ENCODE measurements at regions not wholly inside any gene's neighbourhood (a gene's known extent, or its start where the extent isn't known, plus 50 kb on each side); places are given as distances from the start of the nearest gene placed in this dataset.
A peak's percentile ranks its signal among the peaks of the same experiment; 100 is the strongest.

DNA sequence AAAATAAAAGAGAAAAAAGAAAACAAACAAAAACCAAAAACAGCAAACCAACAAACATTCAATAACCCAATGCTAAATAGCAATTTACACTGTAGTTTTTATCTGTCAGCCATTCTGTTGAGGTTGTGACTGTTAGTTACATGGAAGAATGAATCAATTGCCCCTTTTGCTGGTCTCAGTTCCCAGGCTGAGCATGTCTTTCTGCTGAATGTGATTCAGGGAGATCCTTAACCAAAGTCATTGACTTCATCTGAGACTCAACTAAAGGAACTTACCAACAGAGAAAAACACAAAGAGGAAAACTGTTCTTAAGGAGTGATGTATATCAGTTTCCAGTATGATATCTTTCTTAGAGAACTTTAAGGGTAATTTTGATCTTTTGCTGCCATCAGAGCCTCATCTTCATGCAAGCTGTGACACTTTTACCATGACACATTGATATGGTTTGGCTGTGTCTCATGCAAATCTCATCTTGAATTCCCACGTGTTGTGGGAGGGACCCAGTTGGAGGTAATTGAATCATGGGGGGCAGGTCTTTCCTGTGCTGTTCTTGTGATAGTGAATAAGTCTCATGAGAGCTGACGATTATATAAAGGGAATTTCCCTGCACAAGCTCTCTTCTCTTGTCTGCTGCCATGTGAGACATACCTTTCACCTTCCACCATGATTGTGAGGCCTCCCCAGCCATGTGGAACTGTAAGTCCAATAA is 469.8 kb downstream of the KIF20B start:
- Histone ChIP-seq H4K20me1 (ENCODE audit: insufficient read depth, low read length) (no peaks in the 10 kb centered on the region), H3K4me2 (ENCODE audit: low read length) (no peak overlapping the region), H3K9ac (ENCODE audit: low read length) (no peak overlapping the region), H3K79me2 (ENCODE audit: insufficient read depth, low read length) (no peaks in the 10 kb centered on the region), H3K4me3 (ENCODE audit: insufficient read depth, low read depth, low read length) (no peak overlapping the region), H3K27me3 (ENCODE audit: insufficient read depth, low read length) (no peaks in the 10 kb centered on the region), H3K9me3 (ENCODE audit: insufficient read depth, low read depth, low read length) (no peaks in the 10 kb centered on the region), H3K4me1 (ENCODE audit: insufficient read depth, low read length) (no peaks in the 10 kb centered on the region), H3K27ac (ENCODE audit: low read depth, low read length) (no peak overlapping the region), H3K36me3 (ENCODE audit: insufficient read depth, low read length) (no peaks in the 10 kb centered on the region), H2AFZ (ENCODE audit: low read depth, low read length) (no peak overlapping the region)
- FAIRE-seq (no peak), DNase-seq (ENCODE audit: low read depth) (no peak)
- no peaks in the 10 kb centered on the region for H3K36me3 Mint-ChIP-seq (ENCODE audit: low read depth, unreplicated experiment)
- TF ChIP-seq EZH2 (IDR thresholded peaks at IDR 0.05; ENCODE audit: insufficient read depth, low read length) (no peak), CTCF (IDR thresholded peaks at IDR 0.05; ENCODE audit: insufficient read depth, low read depth, low read length) (no peak)
- H3K4me3 Mint-ChIP-seq (ENCODE audit: unreplicated experiment) = no peak overlapping the region
- H3K27ac Mint-ChIP-seq (ENCODE audit: unreplicated experiment) = no peak overlapping the region
- H3K4me1 Mint-ChIP-seq (ENCODE audit: low read depth, unreplicated experiment) = no peaks in the 10 kb centered on the region
- H3K9me3 Mint-ChIP-seq (ENCODE audit: unreplicated experiment) = peaks cover 5% of the 10 kb centered on the region
- H3K27me3 Mint-ChIP-seq (ENCODE audit: low read depth, unreplicated experiment) = no peaks in the 10 kb centered on the region

DNA sequence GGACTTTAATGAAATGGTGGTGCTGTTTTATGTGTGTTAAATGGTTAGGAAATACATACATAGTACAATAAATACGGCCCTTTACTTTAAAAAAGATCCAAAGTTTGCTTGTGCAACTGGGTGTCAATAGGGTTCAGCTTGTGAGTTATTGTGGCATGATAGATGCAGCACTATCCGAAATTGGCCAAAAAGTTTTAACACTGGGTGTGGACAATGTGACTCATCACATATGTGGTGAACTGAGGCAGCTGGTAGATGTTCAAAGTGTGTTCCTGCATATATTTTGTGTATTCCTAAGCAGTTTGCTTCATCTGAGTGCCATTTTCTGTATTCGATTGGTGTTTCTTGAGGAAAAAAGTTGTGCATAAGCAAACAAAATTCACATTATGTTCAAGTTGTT is 473.1 kb downstream of the KIF20B start:
- no peak overlapping the region for H2AFZ ChIP-seq (ENCODE audit: low read depth, low read length)
- no peak overlapping the region for H3K27ac Mint-ChIP-seq (ENCODE audit: unreplicated experiment)
- H3K4me2 ChIP-seq (ENCODE audit: low read length) = no peak overlapping the region
- H3K27me3 ChIP-seq (ENCODE audit: insufficient read depth, low read length) = no peaks in the 10 kb centered on the region
- H3K36me3 Mint-ChIP-seq (ENCODE audit: low read depth, unreplicated experiment) = no peaks in the 10 kb centered on the region
- no peak for FAIRE-seq
- H3K36me3 ChIP-seq (ENCODE audit: insufficient read depth, low read length) = no peaks in the 10 kb centered on the region
- no peaks in the 10 kb centered on the region for H3K9me3 ChIP-seq (ENCODE audit: insufficient read depth, low read depth, low read length)
- TF ChIP-seq EZH2 (IDR thresholded peaks at IDR 0.05; ENCODE audit: insufficient read depth, low read length) = no peak
- H3K27ac ChIP-seq (ENCODE audit: low read depth, low read length) = no peak overlapping the region
- no peaks in the 10 kb centered on the region for H3K4me1 ChIP-seq (ENCODE audit: insufficient read depth, low read length)
- no peak overlapping the region for H3K9ac ChIP-seq (ENCODE audit: low read length)
- H3K79me2 ChIP-seq (ENCODE audit: insufficient read depth, low read length) = no peaks in the 10 kb centered on the region
- no peak overlapping the region for H3K4me3 Mint-ChIP-seq (ENCODE audit: unreplicated experiment)
- DNase-seq (ENCODE audit: low read depth) = no peak
- H4K20me1 ChIP-seq (ENCODE audit: insufficient read depth, low read length) = no peaks in the 10 kb centered on the region
- H3K27me3 Mint-ChIP-seq (ENCODE audit: low read depth, unreplicated experiment) = no peaks in the 10 kb centered on the region
- peaks cover 5% of the 10 kb centered on the region for H3K9me3 Mint-ChIP-seq (ENCODE audit: unreplicated experiment)
- no peak overlapping the region for H3K4me3 ChIP-seq (ENCODE audit: insufficient read depth, low read depth, low read length)
- peaks cover 5% of the 10 kb centered on the region for H3K4me1 Mint-ChIP-seq (ENCODE audit: low read depth, unreplicated experiment)

- TF ChIP-seq CTCF (IDR thresholded peaks at IDR 0.05; ENCODE audit: insufficient read depth, low read depth, low read length) (no peak), EZH2 (IDR thresholded peaks at IDR 0.05; ENCODE audit: insufficient read depth, low read length) (no peak)
- DNase-seq (ENCODE audit: low read depth) = peak; percentile 60
- Mint-ChIP-seq H3K27ac (ENCODE audit: unreplicated experiment) (no peak overlapping the region), H3K27me3 (ENCODE audit: low read depth, unreplicated experiment) (no peaks in the 10 kb centered on the region), H3K4me3 (ENCODE audit: unreplicated experiment) (no peak overlapping the region), H3K9me3 (ENCODE audit: unreplicated experiment) (peaks cover 5% of the 10 kb centered on the region), H3K4me1 (ENCODE audit: low read depth, unreplicated experiment) (peaks cover 12% of the 10 kb centered on the region), H3K36me3 (ENCODE audit: low read depth, unreplicated experiment) (no peaks in the 10 kb centered on the region)
- Histone ChIP-seq H3K9me3 (ENCODE audit: insufficient read depth, low read depth, low read length) (no peaks in the 10 kb centered on the region), H3K36me3 (ENCODE audit: insufficient read depth, low read length) (no peaks in the 10 kb centered on the region), H3K4me3 (ENCODE audit: insufficient read depth, low read depth, low read length) (no peak overlapping the region), H3K79me2 (ENCODE audit: insufficient read depth, low read length) (no peaks in the 10 kb centered on the region), H2AFZ (ENCODE audit: low read depth, low read length) (no peak overlapping the region), H4K20me1 (ENCODE audit: insufficient read depth, low read length) (no peaks in the 10 kb centered on the region), H3K4me2 (ENCODE audit: low read length) (no peak overlapping the region), H3K27ac (ENCODE audit: low read depth, low read length) (no peak overlapping the region), H3K9ac (ENCODE audit: low read length) (no peak overlapping the region), H3K27me3 (ENCODE audit: insufficient read depth, low read length) (no peaks in the 10 kb centered on the region), H3K4me1 (ENCODE audit: insufficient read depth, low read length) (peaks cover 6% of the 10 kb centered on the region)
- FAIRE-seq = no peak
Observed at GRCh38 chr10:90175161-90175681, 473.8 kb downstream of the KIF20B start.
